ENCODE measurements at regions not wholly inside any gene's neighbourhood (a gene's known extent, or its start where the extent isn't known, plus 50 kb on each side); places are given as distances from the start of the nearest gene placed in this dataset.

DNA sequence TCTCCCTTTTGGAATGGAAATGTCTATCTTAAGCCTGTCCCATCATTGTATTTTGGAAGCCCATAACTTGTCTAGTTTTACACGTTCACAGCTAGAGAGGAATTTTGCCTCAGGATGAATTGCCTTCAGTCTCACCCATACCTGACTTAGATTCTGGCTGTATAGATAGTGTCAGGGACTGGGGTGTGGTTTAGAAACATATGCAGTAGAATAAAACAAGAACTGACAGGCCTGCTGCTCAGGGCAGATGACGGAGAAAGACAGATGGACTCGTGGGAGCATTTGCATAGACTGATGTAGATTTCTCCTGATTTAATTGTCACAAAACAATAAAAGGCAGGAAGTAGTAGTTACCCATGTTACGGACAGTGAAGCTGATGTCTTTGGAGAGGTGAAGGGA is 166.7 kb downstream of the UCK2 start:
- Mint-ChIP-seq H3K27me3 (ENCODE audit: low read depth in 3 of 3) (peaks cover 0 to 5% (median 2%) of the 10 kb centered on the region in 3 donors), H3K27ac (no peak overlapping the region), H3K36me3 (no peaks in the 10 kb centered on the region), H3K4me3 (no peak overlapping the region), H3K4me1 (no peaks in the 10 kb centered on the region), H3K9me3 (peaks cover 0 to 6% (median 0%) of the 10 kb centered on the region in 7 donors)
- WGBS (ENCODE audit: insufficient coverage) = 90% methylated on average over 3 of the region's 4 CpGs
- TF ChIP-seq CTCF (IDR thresholded peaks at IDR 0.05) = no peak
- Histone ChIP-seq H2AFZ (ENCODE audit: insufficient read depth, low read depth, low read length, poor library complexity, severe bottlenecking) (no peak overlapping the region), H3K4me3 (replicated peaks in 1 of 3; ENCODE audit: low read depth in 2 of 3, low read length in 3 of 3) (no peak overlapping the region), H3K27me3 (ENCODE audit: control insufficient read depth in 2 of 2, insufficient read depth in 2 of 2, low read length in 2 of 2) (no peaks in the 10 kb centered on the region), H3K79me2 (ENCODE audit: insufficient read depth, low read length) (no peaks in the 10 kb centered on the region), H4K20me1 (ENCODE audit: insufficient read depth, low read length) (no peaks in the 10 kb centered on the region), H3K27ac (ENCODE audit: low read depth in 1 of 2, low read length in 2 of 2) (no peak overlapping the region), H3K9ac (ENCODE audit: insufficient read depth, low read length, poor library complexity, severe bottlenecking) (no peak overlapping the region), H3K9me3 (replicated peaks in 1 of 2; ENCODE audit: control insufficient read depth in 1 of 2, insufficient read depth in 1 of 2, low read length in 2 of 2) (no peaks in the 10 kb centered on the region), H3K4me1 (ENCODE audit: control insufficient read depth in 1 of 2, insufficient read depth in 2 of 2, low read length in 2 of 2) (no peaks in the 10 kb centered on the region), H3K36me3 (replicated peaks in 1 of 2; ENCODE audit: control insufficient read depth in 1 of 2, insufficient read depth in 2 of 2, low read length in 2 of 2) (no peaks in the 10 kb centered on the region), H3K4me2 (replicated peaks; ENCODE audit: extremely low read depth, low read length, poor library complexity, severe bottlenecking) (no peak overlapping the region)
- no peak for DNase-seq
- intact Hi-C loops (cut with micrococcal nuclease) = no loop called here

- Histone ChIP-seq H3K79me2 (ENCODE audit: insufficient read depth, low read length) (no peaks in the 10 kb centered on the region), H3K9ac (ENCODE audit: insufficient read depth, low read length, poor library complexity, severe bottlenecking) (no peak overlapping the region), H3K36me3 (replicated peaks in 1 of 2; ENCODE audit: control insufficient read depth in 1 of 2, insufficient read depth in 2 of 2, low read length in 2 of 2) (no peaks in the 10 kb centered on the region), H2AFZ (ENCODE audit: insufficient read depth, low read depth, low read length, poor library complexity, severe bottlenecking) (no peak overlapping the region), H3K9me3 (replicated peaks in 1 of 2; ENCODE audit: control insufficient read depth in 1 of 2, insufficient read depth in 1 of 2, low read length in 2 of 2) (no peaks in the 10 kb centered on the region), H3K4me2 (replicated peaks; ENCODE audit: extremely low read depth, low read length, poor library complexity, severe bottlenecking) (no peak overlapping the region), H3K4me1 (ENCODE audit: control insufficient read depth in 1 of 2, insufficient read depth in 2 of 2, low read length in 2 of 2) (no peaks in the 10 kb centered on the region), H4K20me1 (ENCODE audit: insufficient read depth, low read length) (no peaks in the 10 kb centered on the region), H3K27ac (ENCODE audit: low read depth in 1 of 2, low read length in 2 of 2) (no peak overlapping the region), H3K27me3 (ENCODE audit: control insufficient read depth in 2 of 2, insufficient read depth in 2 of 2, low read length in 2 of 2) (no peaks in the 10 kb centered on the region), H3K4me3 (replicated peaks in 1 of 3; ENCODE audit: low read depth in 2 of 3, low read length in 3 of 3) (no peak overlapping the region)
- no peak for DNase-seq
- TF ChIP-seq CTCF (IDR thresholded peaks at IDR 0.05) = no peak
- Mint-ChIP-seq H3K4me1 (no peaks in the 10 kb centered on the region), H3K36me3 (no peaks in the 10 kb centered on the region), H3K9me3 (peaks cover 0 to 12% (median 3%) of the 10 kb centered on the region in 7 donors), H3K4me3 (no peak overlapping the region), H3K27me3 (ENCODE audit: low read depth in 3 of 3) (peaks cover 0 to 4% (median 2%) of the 10 kb centered on the region in 3 donors), H3K27ac (no peak overlapping the region)
- 100% methylated on average over 3 of the region's 4 CpGs for WGBS (ENCODE audit: insufficient coverage)
- intact Hi-C loops (cut with micrococcal nuclease) = no loop called here
Observed at GRCh38 chr1:165999826-166000225, 167.0 kb downstream of the FAM78B start.

All from CD14-positive monocyte (primary cell).